ENCODE measurements at regions not wholly inside any gene's neighbourhood (a gene's known extent, or its start where the extent isn't known, plus 50 kb on each side); places are given as distances from the start of the nearest gene placed in this dataset.

- CTCF ChIA-PET, result no interaction called here
- no TSS peak for BruUV-seq (replicated peaks)
Observed at GRCh38 chr4:13084210-13084609, 399.9 kb downstream of the RAB28 start.

More at GRCh38 chr4:13084210-13084609, 399.9 kb downstream of the RAB28 start:
- DNase-seq (ENCODE audit: low read depth, low spot score) (no peak), ATAC-seq (no peak)
- Histone ChIP-seq H2AFZ (ENCODE audit: low read depth, low read length, poor library complexity, severe bottlenecking) (no peak overlapping the region), H3K9me2 (ENCODE audit: insufficient read depth) (no peaks in the 10 kb centered on the region), H3K4me3 (replicated peaks in 1 of 2; ENCODE audit: low read depth in 1 of 2, low read length in 2 of 2) (no peak overlapping the region), H3K79me2 (ENCODE audit: insufficient read depth, low read length) (no peaks in the 10 kb centered on the region), H3K4me2 (ENCODE audit: low read length) (no peak overlapping the region), H3K9ac (ENCODE audit: low read length) (no peak overlapping the region), H3K27ac (ENCODE audit: low read depth, low read length) (no peak overlapping the region), H3K4me1 (ENCODE audit: control insufficient read depth in 1 of 2, insufficient read depth in 2 of 2, low read length in 2 of 2) (no peaks in the 10 kb centered on the region), H3K27me3 (ENCODE audit: insufficient read depth, low read length) (no peaks in the 10 kb centered on the region), H4K20me1 (ENCODE audit: insufficient read depth) (no peaks in the 10 kb centered on the region), H3K36me3 (ENCODE audit: control insufficient read depth in 1 of 2, insufficient read depth in 2 of 2, low read length in 2 of 2) (no peaks in the 10 kb centered on the region), H3K9me3 (ENCODE audit: control insufficient read depth in 1 of 2, insufficient read depth in 1 of 2, low read depth in 1 of 2, low read length in 2 of 2) (no peaks in the 10 kb centered on the region; a peak in 1 of 4 replicates)
- intact Hi-C loops (cut with micrococcal nuclease), result no loop called here
- TF ChIP-seq SRF (IDR thresholded peaks at IDR 0.05; ENCODE audit: low read depth) (no peak), TCF7L2 (IDR thresholded peaks at IDR 0.05; ENCODE audit: borderline replicate concordance, extremely low read depth, insufficient read depth, insufficient read length) (no peak), SIN3A (IDR thresholded peaks at IDR 0.05; ENCODE audit: low read depth) (no peak), ZBTB33 (IDR thresholded peaks at IDR 0.05; ENCODE audit: extremely low read depth, insufficient replicate concordance, low read length) (no peak), CBX3 (IDR thresholded peaks at IDR 0.05; ENCODE audit: low read depth) (no peak), REST (IDR thresholded peaks at IDR 0.05; ENCODE audit: low read depth) (no peak), EZH2phosphoT487 (IDR thresholded peaks at IDR 0.05; ENCODE audit: borderline replicate concordance) (no peak), POLR2AphosphoS5 (IDR thresholded peaks at IDR 0.05; ENCODE audit: low read depth, low read length) (no peak), ZNF274 (IDR thresholded peaks at IDR 0.05; ENCODE audit: low read depth, low read length) (no peak), EZH2 (IDR thresholded peaks at IDR 0.05) (no peak), ZFX (IDR thresholded peaks at IDR 0.05) (no peak), POLR2A (IDR thresholded peaks at IDR 0.05; ENCODE audit: borderline replicate concordance, extremely low read depth, insufficient read depth, insufficient read length) (no peak), RAD21 (IDR thresholded peaks at IDR 0.05; ENCODE audit: low read depth) (no peak)
- ChIA-PET RAD21 (ENCODE audit: low non-redundant PET in 1 of 2, low total read pairs in 2 of 2, uncharacterized antibody in 2 of 2, unreplicated experiment in 2 of 2) (no interaction called here), POLR2A (no interaction called here)
